Gastroesophageal sphincter (tissue), 4 donors: ENCODE measurements at regions not wholly inside any gene's neighbourhood (a gene's known extent, or its start where the extent isn't known, plus 50 kb on each side); places are given as distances from the start of the nearest gene placed in this dataset.

Experiments used
- ATAC-seq: fragments of 150-250 bp; one replicate; pipeline ENCODE4 v1.9.1; 2016; ENCODE audit warnings: mild to moderate bottlenecking, moderate library complexity
- H3K27ac ChIP-seq, 4 donors: fragments of 200-600 bp; sonication (generic) in 3 of 4; 1 replicate in 3 of 4; 2 replicates in 1 of 4; pipeline ENCODE4 v1.5.1; 2016 to 2019
- H3K27me3 ChIP-seq: fragments of 200-600 bp; sonication (generic); one replicate; pipeline ENCODE4 v1.5.1; 2019
- H3K36me3 ChIP-seq, 2 donors: fragments of 200-600 bp; sonication (generic); one replicate each; pipeline ENCODE4 v1.5.1; 2019; ENCODE audit warnings: control low read depth in 1 of 2
- H3K4me1 ChIP-seq, 3 donors: fragments of 200-600 bp; sonication (generic); 1 replicate in 2 of 3; 2 replicates in 1 of 3; pipeline ENCODE4 v1.5.1; 2016 to 2019; ENCODE audit warnings: control low read depth in 2 of 3
- H3K4me3 ChIP-seq, 2 donors: fragments of 200-600 bp; sonication (generic); one replicate each; pipeline ENCODE4 v1.5.1; 2019; ENCODE audit warnings: mild to moderate bottlenecking in 1 of 2, moderate library complexity in 1 of 2
- H3K9me3 ChIP-seq, 3 donors: fragments of 200-600 bp; sonication (generic); one replicate each; pipeline ENCODE4 v1.5.1; 2017 to 2019; ENCODE audit warnings: control low read depth in 2 of 3
- CTCF ChIP-seq, 4 experiments: fragments of 200-600 bp in 2 of 4; fragments of 450-650 bp in 2 of 4; sonication (generic) in 1 of 4; IDR thresholded peaks; one replicate each; pipeline ENCODE4 v1.5.1; 2017 to 2019; ENCODE audit warnings: antibody characterized with exemption in 4 of 4, mild to moderate bottlenecking in 2 of 4, moderate library complexity in 2 of 4
- EP300 ChIP-seq: sonication (generic); formaldehyde crosslinking; IDR thresholded peaks from one replicate; pipeline ENCODE4 v1.6.1; 2017; ENCODE audit warnings: antibody characterized with exemption, mild to moderate bottlenecking
- POLR2A ChIP-seq, 2 donors: fragments of 450-650 bp; IDR thresholded peaks; one replicate each; pipeline ENCODE4 v1.6.1; 2017; ENCODE audit warnings: antibody characterized with exemption in 2 of 2, mild to moderate bottlenecking in 2 of 2, moderate library complexity in 1 of 2
- POLR2AphosphoS5 ChIP-seq: sonication (generic); formaldehyde crosslinking; IDR thresholded peaks from one replicate; pipeline ENCODE4 v1.6.1; 2017; ENCODE audit warnings: antibody characterized with exemption
- WGBS, 2 donors: methylation state at CpG; one replicate each; pipeline ENCODE4 v1.1.5; 2018; ENCODE audit warnings: low coverage in 1 of 2; 5-methylcytosine and 5-hydroxymethylcytosine counted together

- no peak for ATAC-seq
- no peaks in the 10 kb centered on the region for H3K36me3 ChIP-seq
- H3K9me3 ChIP-seq, result no peaks in the 10 kb centered on the region
- peaks cover 0 to 4% (median 0%) of the 10 kb centered on the region in 3 donors for H3K4me1 ChIP-seq
- H3K27ac ChIP-seq, result no peak overlapping the region
- no peak overlapping the region for H3K4me3 ChIP-seq
- WGBS, 2 donors, result 61 to 69% methylated on average over 7 of the region's 7 CpGs
- H3K27me3 ChIP-seq, result no peaks in the 10 kb centered on the region
- TF ChIP-seq POLR2A (IDR thresholded peaks at IDR 0.05) (no peak), EP300 (no peak), CTCF (IDR thresholded peaks at IDR 0.05) (no peak), POLR2AphosphoS5 (no peak)
These were observed 656.7 kb downstream of the SLC16A7 start for GRCh38 chr12:60252359-60253096.

GRCh38 chr12:60255044-60255443 is 659.2 kb downstream of the SLC16A7 start:
- no peaks in the 10 kb centered on the region for H3K9me3 ChIP-seq
- peaks cover 0 to 4% (median 0%) of the 10 kb centered on the region in 3 donors for H3K4me1 ChIP-seq
- TF ChIP-seq POLR2A (IDR thresholded peaks at IDR 0.05), result no peak
- TF ChIP-seq CTCF (IDR thresholded peaks at IDR 0.05), result no peak
- no peak for TF ChIP-seq EP300
- TF ChIP-seq POLR2AphosphoS5, result no peak
- H3K36me3 ChIP-seq, result no peaks in the 10 kb centered on the region
- no peak overlapping the region for H3K27ac ChIP-seq
- 73 to 90% methylated on average over 1 of the region's 1 CpG for WGBS, 2 donors
- H3K27me3 ChIP-seq, result no peaks in the 10 kb centered on the region
- H3K4me3 ChIP-seq, result no peak overlapping the region
- no peak for ATAC-seq

- WGBS, 2 donors, result 29 to 47% methylated on average over 1 of the region's 1 CpG
- TF ChIP-seq CTCF (IDR thresholded peaks at IDR 0.05), result no peak
- no peak for TF ChIP-seq EP300
- TF ChIP-seq POLR2A (IDR thresholded peaks at IDR 0.05), result no peak
- no peak for TF ChIP-seq POLR2AphosphoS5
- Histone ChIP-seq H3K9me3 (no peaks in the 10 kb centered on the region), H3K4me3 (no peak overlapping the region), H3K27ac (no peak overlapping the region), H3K36me3 (no peaks in the 10 kb centered on the region), H3K4me1 (peaks cover 0 to 4% (median 0%) of the 10 kb centered on the region in 3 donors), H3K27me3 (no peaks in the 10 kb centered on the region)
- ATAC-seq, result no peak
These were observed 661.2 kb downstream of the SLC16A7 start for GRCh38 chr12:60257063-60257462.

- 59 to 60% methylated on average over 3 of the region's 3 CpGs for WGBS, 2 donors
- peaks cover 0 to 4% (median 0%) of the 10 kb centered on the region in 3 donors for H3K4me1 ChIP-seq
- H3K27me3 ChIP-seq, result no peaks in the 10 kb centered on the region
- H3K4me3 ChIP-seq, result no peak overlapping the region
- no peak overlapping the region for H3K27ac ChIP-seq
- TF ChIP-seq POLR2AphosphoS5 (no peak), CTCF (IDR thresholded peaks at IDR 0.05) (no peak), POLR2A (IDR thresholded peaks at IDR 0.05) (no peak), EP300 (no peak)
- no peaks in the 10 kb centered on the region for H3K9me3 ChIP-seq
- no peak for ATAC-seq
- H3K36me3 ChIP-seq, result no peaks in the 10 kb centered on the region
These were observed 663.4 kb downstream of the SLC16A7 start for GRCh38 chr12:60259225-60259624.

- 58 to 79% methylated on average over 4 of the region's 4 CpGs for WGBS, 2 donors
- H3K9me3 ChIP-seq, result no peaks in the 10 kb centered on the region
- H3K4me3 ChIP-seq, result no peak overlapping the region
- H3K27ac ChIP-seq, result no peak overlapping the region
- TF ChIP-seq POLR2AphosphoS5 (no peak), POLR2A (IDR thresholded peaks at IDR 0.05) (no peak), EP300 (no peak), CTCF (IDR thresholded peaks at IDR 0.05) (no peak)
- H3K27me3 ChIP-seq, result no peaks in the 10 kb centered on the region
- no peak for ATAC-seq
- H3K36me3 ChIP-seq, result no peaks in the 10 kb centered on the region
- no peaks in the 10 kb centered on the region for H3K4me1 ChIP-seq
These were observed 666.5 kb downstream of the SLC16A7 start for GRCh38 chr12:60262378-60262777.
